CD4-positive, CD25-positive, alpha-beta regulatory T cell (primary cell): ENCODE measurements at regions not wholly inside any gene's neighbourhood (a gene's known extent, or its start where the extent isn't known, plus 50 kb on each side); places are given as distances from the start of the nearest gene placed in this dataset.

Experiments
- ATAC-seq, 2 donors: fragments of 150-1000 bp; cut with Tn5 transposase; one replicate each; pipeline ENCODE4 v1.10.0; 2021; ENCODE audit warnings: low read depth in 2 of 2, moderate number of reproducible peaks in 2 of 2, moderate library complexity in 1 of 2
- DNase-seq, 3 donors: peaks; one replicate each; pipeline versions ENCODE4 v3.0.0 to v3.0.0-alpha.2; 2012 to 2022; ENCODE audit warnings: mixed read lengths in 1 of 3
- H3K27ac ChIP-seq: one replicate; pipeline ENCODE4 v1.7.0; 2013; ENCODE audit warnings: mild to moderate bottlenecking, low read length; ENCODE audit not compliant: insufficient read depth, poor library complexity, severe bottlenecking
- H3K27me3 ChIP-seq: one replicate; pipeline ENCODE4 v1.7.0; 2013; ENCODE audit warnings: low read length; ENCODE audit not compliant: control insufficient read depth, insufficient read depth
- H3K36me3 ChIP-seq: one replicate; pipeline ENCODE4 v1.7.0; 2013; ENCODE audit warnings: mild to moderate bottlenecking, low read length, moderate library complexity; ENCODE audit not compliant: control insufficient read depth, insufficient read depth
- H3K4me1 ChIP-seq: 2 replicates; pipeline ENCODE4 v1.7.0; 2013; ENCODE audit warnings: mild to moderate bottlenecking, low read length; ENCODE audit not compliant: insufficient read depth, control insufficient read depth, poor library complexity, severe bottlenecking
- H3K4me3 ChIP-seq: one replicate; pipeline ENCODE4 v1.7.0; 2013; ENCODE audit warnings: low read depth, mild to moderate bottlenecking, low read length, moderate library complexity
- H3K9me3 ChIP-seq, 2 experiments: 1 replicate in 1 of 2; 2 replicates in 1 of 2; pipeline ENCODE4 v1.7.0; 2013; ENCODE audit warnings: low read length in 2 of 2, mild to moderate bottlenecking in 1 of 2, moderate library complexity in 1 of 2; ENCODE audit not compliant: control insufficient read depth in 2 of 2
- H3K27ac Mint-ChIP-seq, 3 donors: one replicate each; pipeline ENCODE4 v1.8.0; 2020 to 2022; ENCODE audit warnings: mild to moderate bottlenecking in 3 of 3, mixed read lengths in 3 of 3, moderate library complexity in 2 of 3
- H3K27me3 Mint-ChIP-seq: one replicate; pipeline ENCODE4 v1.8.0; 2022; ENCODE audit warnings: mild to moderate bottlenecking, mixed read lengths
- H3K36me3 Mint-ChIP-seq: one replicate; pipeline ENCODE4 v1.8.0; 2020; ENCODE audit warnings: mixed read lengths
- H3K4me1 Mint-ChIP-seq, 4 donors: one replicate each; pipeline ENCODE4 v1.8.0; 2020 to 2022; ENCODE audit warnings: mixed read lengths in 4 of 4, mild to moderate bottlenecking in 1 of 4
- H3K4me3 Mint-ChIP-seq, 4 donors: one replicate each; pipeline ENCODE4 v1.8.0; 2020 to 2022; ENCODE audit warnings: mild to moderate bottlenecking in 4 of 4, mixed read lengths in 4 of 4, moderate library complexity in 3 of 4
- H3K9me3 Mint-ChIP-seq, 7 donors: one replicate each; pipeline ENCODE4 v1.8.0; 2020 to 2022; ENCODE audit warnings: mixed read lengths in 7 of 7, mild to moderate bottlenecking in 3 of 7, moderate library complexity in 2 of 7

- ATAC-seq (no peak), DNase-seq (no peak)
- no peak overlapping the region for H3K4me3 Mint-ChIP-seq
- peaks cover 5% of the 10 kb centered on the region for H3K27me3 Mint-ChIP-seq
- no peaks in the 10 kb centered on the region for H3K4me1 Mint-ChIP-seq
- no peaks in the 10 kb centered on the region for H3K36me3 Mint-ChIP-seq
- Histone ChIP-seq H3K36me3 (no peaks in the 10 kb centered on the region), H3K27me3 (no peaks in the 10 kb centered on the region), H3K4me3 (no peak overlapping the region), H3K9me3 (no peaks in the 10 kb centered on the region), H3K4me1 (no peaks in the 10 kb centered on the region), H3K27ac (no peak overlapping the region)
- H3K9me3 Mint-ChIP-seq: no peaks in the 10 kb centered on the region
- H3K27ac Mint-ChIP-seq: no peak overlapping the region
Measured at GRCh38 chr10:132115732-132116131, 50.0 kb downstream of the JAKMIP3 start.

GRCh38 chr10:132117146-132117545, 51.4 kb downstream of the JAKMIP3 start:
- peaks cover 5% of the 10 kb centered on the region for H3K27me3 Mint-ChIP-seq
- DNase-seq: no peak

DNA sequence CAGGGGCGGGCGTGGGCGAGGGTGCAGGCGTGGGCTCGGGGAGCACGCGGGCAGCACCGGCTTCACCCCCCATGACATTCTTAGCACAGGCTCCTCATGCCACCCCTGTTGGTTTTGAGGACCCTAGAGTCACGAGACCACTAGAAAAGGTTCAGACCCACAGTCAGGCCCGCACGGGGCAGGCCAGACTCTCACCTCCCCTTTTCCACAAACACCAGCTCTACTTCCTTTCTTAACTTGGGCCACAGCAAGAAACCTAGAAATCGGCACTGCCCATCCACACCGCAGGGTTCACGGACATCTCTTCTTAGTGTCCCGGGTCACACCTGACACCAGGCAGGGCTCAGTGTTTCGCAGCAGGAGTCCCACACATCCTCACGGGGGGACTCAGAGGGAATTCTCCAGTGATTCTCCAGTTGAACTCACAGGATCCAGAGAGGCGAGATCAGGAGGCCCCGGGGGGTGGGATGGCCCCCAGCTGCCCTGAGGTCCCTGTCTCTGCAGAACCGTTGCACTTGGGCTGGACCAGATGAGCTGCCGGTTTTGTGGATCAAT, 52.0 kb downstream of the JAKMIP3 start:
- no peaks in the 10 kb centered on the region for H3K4me1 Mint-ChIP-seq
- Histone ChIP-seq H3K4me1 (no peaks in the 10 kb centered on the region), H3K4me3 (no peak overlapping the region), H3K36me3 (no peaks in the 10 kb centered on the region), H3K27me3 (no peaks in the 10 kb centered on the region), H3K27ac (no peak overlapping the region), H3K9me3 (no peaks in the 10 kb centered on the region)
- no peak overlapping the region for H3K27ac Mint-ChIP-seq
- no peak overlapping the region for H3K4me3 Mint-ChIP-seq
- ATAC-seq (no peak), DNase-seq (no peak)
- H3K36me3 Mint-ChIP-seq: no peaks in the 10 kb centered on the region
- peaks cover 5% of the 10 kb centered on the region for H3K27me3 Mint-ChIP-seq
- no peaks in the 10 kb centered on the region for H3K9me3 Mint-ChIP-seq

More at GRCh38 chr10:132117146-132117545, 51.4 kb downstream of the JAKMIP3 start:
- Histone ChIP-seq H3K27ac (no peak overlapping the region), H3K4me1 (no peaks in the 10 kb centered on the region), H3K36me3 (no peaks in the 10 kb centered on the region), H3K9me3 (no peaks in the 10 kb centered on the region), H3K27me3 (no peaks in the 10 kb centered on the region), H3K4me3 (no peak overlapping the region)
- H3K36me3 Mint-ChIP-seq: no peaks in the 10 kb centered on the region
- H3K4me1 Mint-ChIP-seq: no peaks in the 10 kb centered on the region
- no peaks in the 10 kb centered on the region for H3K9me3 Mint-ChIP-seq
- no peak overlapping the region for H3K27ac Mint-ChIP-seq
- H3K4me3 Mint-ChIP-seq: no peak overlapping the region
- ATAC-seq: no peak

DNA sequence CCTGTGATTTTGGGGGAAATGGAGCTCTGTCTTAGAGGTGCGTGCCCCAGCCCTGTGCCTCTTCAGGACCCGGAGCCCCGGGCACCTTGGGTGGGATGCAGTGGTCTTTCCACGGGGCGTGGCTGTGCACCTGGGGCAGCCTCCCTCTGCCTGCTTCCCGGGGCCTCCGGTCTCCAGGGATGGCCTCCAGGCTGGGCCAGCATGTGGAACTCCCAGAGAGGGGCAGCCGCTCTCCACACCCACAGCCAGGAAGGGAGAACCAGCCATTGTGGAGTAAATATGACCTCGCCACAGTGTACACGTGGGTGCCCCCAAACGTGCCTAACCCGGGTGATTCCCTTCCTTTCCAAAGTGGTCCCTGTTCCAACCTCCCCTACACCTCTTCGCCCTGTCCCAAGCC, 52.6 kb downstream of the JAKMIP3 start:
- Mint-ChIP-seq H3K36me3 (no peaks in the 10 kb centered on the region), H3K4me3 (no peak overlapping the region), H3K27ac (no peak overlapping the region), H3K4me1 (no peaks in the 10 kb centered on the region), H3K27me3 (peaks cover 5% of the 10 kb centered on the region), H3K9me3 (no peaks in the 10 kb centered on the region)
- no peaks in the 10 kb centered on the region for H3K9me3 ChIP-seq
- no peaks in the 10 kb centered on the region for H3K4me1 ChIP-seq
- no peak for DNase-seq
- no peaks in the 10 kb centered on the region for H3K27me3 ChIP-seq
- no peak for ATAC-seq
- H3K4me3 ChIP-seq: no peak overlapping the region
- no peaks in the 10 kb centered on the region for H3K36me3 ChIP-seq
- H3K27ac ChIP-seq: no peak overlapping the region

DNA sequence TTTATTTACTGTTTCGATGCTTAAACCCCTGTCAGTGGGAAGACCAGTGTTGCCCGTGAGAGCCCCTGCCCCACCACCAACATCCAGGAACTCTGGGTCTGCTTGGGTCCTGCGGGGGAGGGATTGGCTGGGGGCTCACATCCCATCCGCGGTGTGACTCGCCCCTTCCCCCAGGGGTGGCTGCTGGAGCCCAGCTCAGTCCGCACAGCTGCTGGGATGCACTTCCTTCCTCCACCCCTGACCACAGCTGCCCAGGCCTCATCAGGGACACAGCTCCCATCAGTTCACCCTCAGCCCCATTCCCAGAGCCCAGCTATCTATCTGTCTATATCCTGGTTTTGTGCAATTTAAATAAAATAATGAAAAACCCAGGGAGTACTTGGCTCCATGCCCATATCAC, 54.5 kb downstream of the JAKMIP3 start:
- no peaks in the 10 kb centered on the region for H3K4me1 Mint-ChIP-seq
- DNase-seq: no peak
- no peak overlapping the region for H3K4me3 Mint-ChIP-seq

GRCh38 chr10:132120734-132121510, 55.2 kb downstream of the JAKMIP3 start:
- ATAC-seq (no peak), DNase-seq (no peak)
- H3K9me3 ChIP-seq: no peaks in the 10 kb centered on the region
- Mint-ChIP-seq H3K36me3 (no peaks in the 10 kb centered on the region), H3K9me3 (no peaks in the 10 kb centered on the region), H3K27ac (no peak overlapping the region), H3K4me1 (no peaks in the 10 kb centered on the region), H3K4me3 (no peak overlapping the region), H3K27me3 (peaks cover 5% of the 10 kb centered on the region)
- H3K27me3 ChIP-seq: no peaks in the 10 kb centered on the region
- no peak overlapping the region for H3K4me3 ChIP-seq
- H3K36me3 ChIP-seq: no peaks in the 10 kb centered on the region
- H3K27ac ChIP-seq: no peak overlapping the region
- no peaks in the 10 kb centered on the region for H3K4me1 ChIP-seq

More for the DNA sequence above, 54.5 kb downstream of the JAKMIP3 start:
- ATAC-seq: no peak
- Histone ChIP-seq H3K36me3 (no peaks in the 10 kb centered on the region), H3K27ac (no peak overlapping the region), H3K27me3 (no peaks in the 10 kb centered on the region), H3K4me3 (no peak overlapping the region), H3K9me3 (no peaks in the 10 kb centered on the region), H3K4me1 (no peaks in the 10 kb centered on the region)
- Mint-ChIP-seq H3K9me3 (no peaks in the 10 kb centered on the region), H3K27me3 (peaks cover 5% of the 10 kb centered on the region), H3K36me3 (no peaks in the 10 kb centered on the region), H3K27ac (no peak overlapping the region)

DNA sequence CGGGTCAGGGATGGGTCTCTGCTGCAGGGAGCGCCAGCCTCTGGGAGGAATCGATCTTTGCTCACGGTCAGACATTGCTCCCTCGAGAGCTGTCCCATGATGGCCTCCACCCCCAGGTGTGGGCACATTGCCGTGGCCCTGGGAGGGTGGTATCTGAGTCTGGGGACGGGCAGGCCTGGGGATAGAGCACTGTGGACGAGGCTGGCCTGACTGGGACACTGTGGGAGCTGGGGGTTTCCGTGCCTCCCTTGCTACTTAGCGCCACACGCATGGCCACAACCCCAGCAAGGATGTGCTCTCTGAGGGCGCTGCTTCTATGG, 55.7 kb downstream of the JAKMIP3 start:
- no peaks in the 10 kb centered on the region for H3K36me3 ChIP-seq
- no peaks in the 10 kb centered on the region for H3K9me3 Mint-ChIP-seq
- H3K27ac Mint-ChIP-seq: no peak overlapping the region
- no peak overlapping the region for H3K4me3 Mint-ChIP-seq
- H3K4me1 ChIP-seq: no peaks in the 10 kb centered on the region
- DNase-seq (no peak), ATAC-seq (no peak)
- H3K36me3 Mint-ChIP-seq: no peaks in the 10 kb centered on the region
- no peaks in the 10 kb centered on the region for H3K27me3 ChIP-seq
- H3K9me3 ChIP-seq: no peaks in the 10 kb centered on the region
- no peak overlapping the region for H3K27ac ChIP-seq
- peaks cover 5% of the 10 kb centered on the region for H3K27me3 Mint-ChIP-seq
- H3K4me1 Mint-ChIP-seq: no peaks in the 10 kb centered on the region
- H3K4me3 ChIP-seq: no peak overlapping the region
